GM10266 (cell line): ENCODE measurements at regions not wholly inside any gene's neighbourhood (a gene's known extent, or its start where the extent isn't known, plus 50 kb on each side); places are given as distances from the start of the nearest gene placed in this dataset.

Source experiments
- DNase-seq: peaks from one replicate; pipeline ENCODE4 v3.0.0; 2012; ENCODE audit errors: extremely low spot score
- TF ChIP-seq, protein P1 (sequence below): IDR thresholded peaks from 2 replicates; pipeline ENCODE4 v1.5.1; 2012; ENCODE audit warnings: mild to moderate bottlenecking, low read depth; ENCODE audit not compliant: control insufficient read depth, insufficient read depth; ENCODE audit errors: missing control alignments

DNA sequence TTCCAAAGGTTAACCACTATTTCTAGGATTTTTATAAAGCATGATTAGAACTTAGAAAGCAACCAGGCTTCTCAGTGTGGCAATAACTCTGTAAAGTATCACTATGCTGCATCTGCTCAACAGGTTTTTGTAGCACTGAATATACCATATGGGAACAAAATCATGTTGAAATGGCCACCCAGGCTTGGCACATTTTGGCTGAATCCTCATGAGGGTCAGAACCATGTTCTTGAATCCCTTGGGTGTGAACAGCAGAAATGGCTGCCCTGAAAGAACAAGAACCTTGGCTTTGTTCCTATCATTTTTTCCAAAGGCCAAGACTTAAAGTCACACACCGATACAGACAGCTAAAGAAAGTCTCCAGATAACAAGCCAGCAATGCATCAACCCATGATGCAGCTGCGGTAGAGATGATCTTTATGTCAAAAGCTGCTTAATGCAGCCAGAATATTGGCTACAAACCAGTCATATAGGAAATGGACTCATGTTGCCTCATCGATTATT is 283.0 kb upstream of the NOX3 start:
- TF ChIP-seq, protein P1, sequence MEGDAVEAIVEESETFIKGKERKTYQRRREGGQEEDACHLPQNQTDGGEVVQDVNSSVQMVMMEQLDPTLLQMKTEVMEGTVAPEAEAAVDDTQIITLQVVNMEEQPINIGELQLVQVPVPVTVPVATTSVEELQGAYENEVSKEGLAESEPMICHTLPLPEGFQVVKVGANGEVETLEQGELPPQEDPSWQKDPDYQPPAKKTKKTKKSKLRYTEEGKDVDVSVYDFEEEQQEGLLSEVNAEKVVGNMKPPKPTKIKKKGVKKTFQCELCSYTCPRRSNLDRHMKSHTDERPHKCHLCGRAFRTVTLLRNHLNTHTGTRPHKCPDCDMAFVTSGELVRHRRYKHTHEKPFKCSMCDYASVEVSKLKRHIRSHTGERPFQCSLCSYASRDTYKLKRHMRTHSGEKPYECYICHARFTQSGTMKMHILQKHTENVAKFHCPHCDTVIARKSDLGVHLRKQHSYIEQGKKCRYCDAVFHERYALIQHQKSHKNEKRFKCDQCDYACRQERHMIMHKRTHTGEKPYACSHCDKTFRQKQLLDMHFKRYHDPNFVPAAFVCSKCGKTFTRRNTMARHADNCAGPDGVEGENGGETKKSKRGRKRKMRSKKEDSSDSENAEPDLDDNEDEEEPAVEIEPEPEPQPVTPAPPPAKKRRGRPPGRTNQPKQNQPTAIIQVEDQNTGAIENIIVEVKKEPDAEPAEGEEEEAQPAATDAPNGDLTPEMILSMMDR, result no peak
- no peak for DNase-seq

GRCh38 chr6:155717374-155717773 is 261.7 kb upstream of the NOX3 start:
- TF ChIP-seq, protein P1, result no peak

GRCh38 chr6:155710704-155711103 is 255.1 kb upstream of the NOX3 start:
- DNase-seq, result no peak
- TF ChIP-seq, protein P1, result no peak

More at GRCh38 chr6:155717374-155717773, 261.7 kb upstream of the NOX3 start:
- no peak for DNase-seq

DNA sequence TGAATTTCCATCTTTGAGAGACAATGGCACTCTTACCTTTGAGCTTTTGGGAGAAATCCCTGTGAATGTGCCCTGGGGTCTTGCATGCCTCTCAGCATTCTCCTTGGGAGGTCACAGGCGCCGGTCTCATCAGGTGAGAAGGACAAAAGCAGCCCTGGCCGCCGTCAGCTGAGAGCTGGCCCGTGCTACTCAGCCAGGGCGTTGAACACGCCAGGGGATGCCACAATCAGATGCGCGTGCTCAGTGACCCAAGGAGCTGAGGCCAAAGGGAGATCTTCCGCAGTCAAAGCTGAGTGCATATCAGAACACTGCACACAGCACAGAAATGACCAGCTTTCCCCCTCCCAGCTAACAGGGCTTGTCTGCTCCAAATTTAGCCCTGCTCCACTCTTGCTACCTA is 253.6 kb upstream of the NOX3 start:
- DNase-seq, result no peak
- TF ChIP-seq, protein P1, result no peak

GRCh38 chr6:155708100-155708499 is 252.5 kb upstream of the NOX3 start:
- TF ChIP-seq, protein P1, result no peak
- DNase-seq, result no peak

DNA sequence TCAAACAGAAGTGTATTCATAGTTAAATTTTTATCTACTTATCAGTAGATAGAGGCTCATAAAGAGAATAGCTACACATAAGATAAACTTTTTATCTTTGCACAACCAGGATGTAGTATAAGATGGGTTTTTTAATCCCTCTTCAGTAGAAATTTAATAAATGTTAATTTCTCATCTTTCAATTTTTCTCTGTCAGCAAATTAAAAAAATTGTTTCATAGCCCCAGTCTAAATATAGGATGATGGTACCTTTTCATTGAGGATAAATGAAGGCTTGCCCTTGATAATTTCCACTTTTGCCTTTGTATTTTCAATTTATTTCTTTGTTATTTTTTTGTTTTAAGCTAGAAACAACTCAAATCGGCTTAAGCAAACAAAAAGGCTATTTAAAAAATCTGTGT is 251.2 kb upstream of the NOX3 start:
- no peak for DNase-seq
- TF ChIP-seq, protein P1, result no peak

- no peak for DNase-seq
- TF ChIP-seq, protein P1, result no peak
These were observed 250.7 kb upstream of the NOX3 start for GRCh38 chr6:155706341-155706740.
